H9 (cell line): ENCODE measurements at regions not wholly inside any gene's neighbourhood (a gene's known extent, or its start where the extent isn't known, plus 50 kb on each side); places are given as distances from the start of the nearest gene placed in this dataset.

Experiments
- DNase-seq: peaks from one replicate; pipeline ENCODE4 v3.0.0-alpha.2; 2017
- H2AFZ ChIP-seq: one replicate; pipeline ENCODE4 v1.6.1; 2013; ENCODE audit warnings: mild to moderate bottlenecking, low read length, control low read depth, moderate library complexity
- H2AK5ac ChIP-seq: 2 replicates; pipeline ENCODE4 v1.6.1; 2013; ENCODE audit warnings: low read length, control low read depth, mixed read lengths; ENCODE audit not compliant: insufficient read length
- H2BK120ac ChIP-seq: one replicate; pipeline ENCODE4 v1.6.1; 2013; ENCODE audit warnings: low read depth, mild to moderate bottlenecking, low read length, control low read depth, inconsistent platforms; ENCODE audit not compliant: poor library complexity, severe bottlenecking
- H2BK12ac ChIP-seq: 2 replicates; pipeline ENCODE4 v1.6.1; 2013; ENCODE audit warnings: low read length, control low read depth, mixed read lengths, low read depth; ENCODE audit not compliant: insufficient read length
- H2BK15ac ChIP-seq: 2 replicates; pipeline ENCODE4 v1.6.1; 2013; ENCODE audit warnings: low read depth, low read length, control low read depth
- H2BK20ac ChIP-seq: one replicate; pipeline ENCODE4 v1.6.1; 2013; ENCODE audit warnings: low read depth, mild to moderate bottlenecking, low read length, control low read depth, inconsistent platforms; ENCODE audit not compliant: poor library complexity, severe bottlenecking
- H2BK5ac ChIP-seq: 2 replicates; pipeline ENCODE4 v1.6.1; 2013; ENCODE audit warnings: low read length, control low read depth, mixed read lengths; ENCODE audit not compliant: insufficient read length
- H3K14ac ChIP-seq: 2 replicates; pipeline ENCODE4 v1.6.1; 2013; ENCODE audit warnings: low read length, control low read depth; ENCODE audit not compliant: insufficient read depth
- H3K18ac ChIP-seq: 2 replicates; pipeline ENCODE4 v1.6.1; 2013; ENCODE audit warnings: low read depth, mild to moderate bottlenecking, mixed read lengths, low read length, control low read depth; ENCODE audit not compliant: insufficient read length
- H3K23ac ChIP-seq: 2 replicates; pipeline ENCODE4 v1.6.1; 2013; ENCODE audit warnings: low read length, control low read depth, mixed read lengths, low read depth; ENCODE audit not compliant: insufficient read length
- H3K23me2 ChIP-seq: 2 replicates; pipeline ENCODE4 v1.6.1; 2013; ENCODE audit warnings: low read depth, mild to moderate bottlenecking, mixed read lengths, low read length, control low read depth; ENCODE audit not compliant: insufficient read length, poor library complexity, severe bottlenecking
- H3K27ac ChIP-seq: 2 replicates; pipeline ENCODE4 v1.5.1; 2013; ENCODE audit warnings: low read length, control low read depth, mixed read lengths, low read depth; ENCODE audit not compliant: insufficient read length
- H3K27me3 ChIP-seq: 2 replicates; pipeline ENCODE4 v1.6.1; 2013; ENCODE audit warnings: low read length, control low read depth, inconsistent platforms; ENCODE audit not compliant: insufficient read depth
- H3K4ac ChIP-seq: 2 replicates; pipeline ENCODE4 v1.6.1; 2013; ENCODE audit warnings: low read depth, mild to moderate bottlenecking, control low read depth, inconsistent platforms, low read length, moderate library complexity
- H3K4me1 ChIP-seq: 2 replicates; pipeline ENCODE4 v1.6.1; 2013; ENCODE audit warnings: low read length, control low read depth, inconsistent platforms; ENCODE audit not compliant: insufficient read depth
- H3K4me2 ChIP-seq: 2 replicates; pipeline ENCODE4 v1.6.1; 2013; ENCODE audit warnings: low read length, control low read depth, mixed read lengths; ENCODE audit not compliant: insufficient read length, insufficient read depth
- H3K56ac ChIP-seq: 2 replicates; pipeline ENCODE4 v1.6.1; 2013; ENCODE audit warnings: low read depth, mild to moderate bottlenecking, mixed read lengths, low read length, control low read depth; ENCODE audit not compliant: insufficient read length
- H3K79me1 ChIP-seq: 2 replicates; pipeline ENCODE4 v1.6.1; 2013; ENCODE audit warnings: low read depth, mild to moderate bottlenecking, moderate library complexity, low read length, control low read depth, inconsistent platforms; ENCODE audit not compliant: insufficient read depth, poor library complexity, severe bottlenecking
- H3K79me2 ChIP-seq: 2 replicates; pipeline ENCODE4 v1.6.1; 2013; ENCODE audit warnings: low read length, control low read depth, inconsistent platforms; ENCODE audit not compliant: insufficient read depth
- H3K9ac ChIP-seq: 2 replicates; pipeline ENCODE4 v1.6.1; 2013; ENCODE audit warnings: low read length, control low read depth, mixed read lengths; ENCODE audit not compliant: insufficient read length; ENCODE audit errors: extremely low read depth
- H3K9me3 ChIP-seq: one replicate; pipeline ENCODE4 v1.6.1; 2013; ENCODE audit warnings: low read depth, low read length, inconsistent platforms; ENCODE audit not compliant: control insufficient read depth
- H3T11ph ChIP-seq: one replicate; pipeline ENCODE4 v1.6.1; 2013; ENCODE audit warnings: mild to moderate bottlenecking, low read length, control low read depth, inconsistent platforms
- H4K20me1 ChIP-seq: one replicate; pipeline ENCODE4 v1.6.1; 2013; ENCODE audit not compliant: control insufficient read depth, insufficient read length, insufficient read depth
- H4K5ac ChIP-seq: 2 replicates; pipeline ENCODE4 v1.6.1; 2013; ENCODE audit warnings: low read depth, mild to moderate bottlenecking, mixed read lengths, low read length, control low read depth; ENCODE audit not compliant: insufficient read length
- H4K8ac ChIP-seq: replicated peaks from 2 replicates; pipeline ENCODE4 v1.6.1; 2013; ENCODE audit warnings: low read length, control low read depth, mixed read lengths, low read depth; ENCODE audit not compliant: insufficient read length
- H4K91ac ChIP-seq: 2 replicates; pipeline ENCODE4 v1.6.1; 2013; ENCODE audit warnings: low read depth, mild to moderate bottlenecking, moderate library complexity, mixed read lengths, low read length, control low read depth; ENCODE audit not compliant: insufficient read length
- H3K27ac Mint-ChIP-seq, 3 experiments: 2 replicates in 2 of 3; 3 replicates in 1 of 3; pipeline ENCODE4 v1.8.0; 2020 to 2021; ENCODE audit warnings: mixed read lengths in 3 of 3, mild to moderate bottlenecking in 1 of 3, moderate library complexity in 1 of 3
- H3K27me3 Mint-ChIP-seq: 2 replicates; pipeline ENCODE4 v1.8.0; 2021; ENCODE audit warnings: low read depth, mild to moderate bottlenecking, moderate library complexity, mixed read lengths
- H3K36me3 Mint-ChIP-seq, 3 experiments: 2 replicates in 2 of 3; 3 replicates in 1 of 3; pipeline ENCODE4 v1.8.0; 2020 to 2021; ENCODE audit warnings: low read depth in 3 of 3, mixed read lengths in 3 of 3; ENCODE audit not compliant: insufficient read depth in 1 of 3
- H3K4me1 Mint-ChIP-seq, 2 experiments: 2 replicates each; pipeline ENCODE4 v1.8.0; 2020; ENCODE audit warnings: mixed read lengths in 2 of 2
- H3K4me3 Mint-ChIP-seq, 2 experiments: 2 replicates in 1 of 2; 3 replicates in 1 of 2; pipeline ENCODE4 v1.8.0; 2020 to 2021; ENCODE audit warnings: mild to moderate bottlenecking in 2 of 2, mixed read lengths in 2 of 2, moderate library complexity in 1 of 2
- H3K9me3 Mint-ChIP-seq, 2 experiments: 2 replicates in 1 of 2; 3 replicates in 1 of 2; pipeline ENCODE4 v1.8.0; 2020; ENCODE audit warnings: mild to moderate bottlenecking in 2 of 2, mixed read lengths in 2 of 2, moderate library complexity in 1 of 2
- WGBS: extraction: QIAGEN DNeasy Blood & Tissue Kit; methylation state at CpG from one replicate; pipeline ENCODE4 v1.1.7; 2013; ENCODE audit warnings: missing lambda C conversion rate, low lambda C conversion rate, mixed read lengths; ENCODE audit not compliant: insufficient read length; ENCODE audit errors: extremely low coverage; 5-methylcytosine and 5-hydroxymethylcytosine counted together
- TF ChIP-seq, protein P1 (sequence below): fragments of 200-600 bp; sonication (generic); conservative IDR thresholded peaks from 3 replicates; pipeline ENCODE4 v1.8.0; 2021; ENCODE audit warnings: antibody characterized with exemption, mild to moderate bottlenecking

- Histone ChIP-seq H3K56ac (no peak overlapping the region), H2BK20ac (no peak overlapping the region), H3K14ac (no peak overlapping the region), H3K27me3 (no peaks in the 10 kb centered on the region), H3K79me1 (no peaks in the 10 kb centered on the region), H3K4me2 (no peak overlapping the region), H2AFZ (no peak overlapping the region), H3K18ac (no peak overlapping the region), H4K20me1 (no peaks in the 10 kb centered on the region), H3T11ph (no peak overlapping the region), H2BK5ac (no peak overlapping the region), H2BK15ac (no peak overlapping the region), H3K23ac (no peak overlapping the region), H4K91ac (no peak overlapping the region), H4K8ac (no peak overlapping the region), H3K4me1 (no peaks in the 10 kb centered on the region), H3K9me3 (peaks cover 65% of the 10 kb centered on the region), H2BK12ac (no peak overlapping the region), H3K79me2 (no peaks in the 10 kb centered on the region), H3K27ac (no peak overlapping the region), H4K5ac (no peak overlapping the region), H2AK5ac (no peak overlapping the region), H3K9ac (no peak overlapping the region), H3K4ac (no peak overlapping the region), H3K23me2 (no peaks in the 10 kb centered on the region), H2BK120ac (no peak overlapping the region)
- H3K4me1 Mint-ChIP-seq, result peaks cover 6 to 11% of the 10 kb centered on the region in 2 experiments; a peak in 1 of 4 replicates
- TF ChIP-seq, protein P1, sequence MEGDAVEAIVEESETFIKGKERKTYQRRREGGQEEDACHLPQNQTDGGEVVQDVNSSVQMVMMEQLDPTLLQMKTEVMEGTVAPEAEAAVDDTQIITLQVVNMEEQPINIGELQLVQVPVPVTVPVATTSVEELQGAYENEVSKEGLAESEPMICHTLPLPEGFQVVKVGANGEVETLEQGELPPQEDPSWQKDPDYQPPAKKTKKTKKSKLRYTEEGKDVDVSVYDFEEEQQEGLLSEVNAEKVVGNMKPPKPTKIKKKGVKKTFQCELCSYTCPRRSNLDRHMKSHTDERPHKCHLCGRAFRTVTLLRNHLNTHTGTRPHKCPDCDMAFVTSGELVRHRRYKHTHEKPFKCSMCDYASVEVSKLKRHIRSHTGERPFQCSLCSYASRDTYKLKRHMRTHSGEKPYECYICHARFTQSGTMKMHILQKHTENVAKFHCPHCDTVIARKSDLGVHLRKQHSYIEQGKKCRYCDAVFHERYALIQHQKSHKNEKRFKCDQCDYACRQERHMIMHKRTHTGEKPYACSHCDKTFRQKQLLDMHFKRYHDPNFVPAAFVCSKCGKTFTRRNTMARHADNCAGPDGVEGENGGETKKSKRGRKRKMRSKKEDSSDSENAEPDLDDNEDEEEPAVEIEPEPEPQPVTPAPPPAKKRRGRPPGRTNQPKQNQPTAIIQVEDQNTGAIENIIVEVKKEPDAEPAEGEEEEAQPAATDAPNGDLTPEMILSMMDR, result no peak
- H3K4me3 Mint-ChIP-seq, result no peak overlapping the region
- H3K36me3 Mint-ChIP-seq, result no peaks in the 10 kb centered on the region; a peak in 1 of 7 replicates
- H3K27me3 Mint-ChIP-seq, result peaks cover 2% of the 10 kb centered on the region
- DNase-seq, result peak; percentile 40
- H3K27ac Mint-ChIP-seq, result peak overlapping the region in 1 of 3 experiments; percentile 72; a peak in 2 of 7 replicates
- peaks cover 66 to 73% of the 10 kb centered on the region in 2 experiments for H3K9me3 Mint-ChIP-seq
- WGBS, result no CpG with 5 or more reads among the region's 8 CpGs
These were observed 60.1 kb upstream of the XAGE1B start for GRCh38 chrX:52576946-52577345.
